ENCODE measurements at regions not wholly inside any gene's neighbourhood (a gene's known extent, or its start where the extent isn't known, plus 50 kb on each side); places are given as distances from the start of the nearest gene placed in this dataset.

- ATAC-seq (no peak), FAIRE-seq (no peak), DNase-seq (ENCODE audit: low read depth, low spot score) (no peak)
- TF ChIP-seq MEF2A (IDR thresholded peaks at IDR 0.05; ENCODE audit: insufficient read depth, low read depth, low read length) = no peak
- no peak for TF ChIP-seq SMAD5 (IDR thresholded peaks at IDR 0.05; ENCODE audit: low read depth)
- no peak for TF ChIP-seq ZNF207 (IDR thresholded peaks at IDR 0.05; ENCODE audit: borderline replicate concordance)
- no peak for TF ChIP-seq BCL3 (IDR thresholded peaks at IDR 0.05; ENCODE audit: borderline replicate concordance, insufficient read depth, low read depth, low read length, poor library complexity, severe bottlenecking)
- TF ChIP-seq BMI1 (IDR thresholded peaks at IDR 0.05; ENCODE audit: borderline replicate concordance) = no peak
- TF ChIP-seq CEBPZ (IDR thresholded peaks at IDR 0.05; ENCODE audit: low read depth, low read length) = no peak
- no peak for TF ChIP-seq PBX3 (IDR thresholded peaks at IDR 0.05; ENCODE audit: insufficient replicate concordance, low read depth, low read length)
- TF ChIP-seq ZBTB40 (IDR thresholded peaks at IDR 0.05; ENCODE audit: borderline replicate concordance) = no peak
- TF ChIP-seq ZBED1 (IDR thresholded peaks at IDR 0.05; ENCODE audit: borderline replicate concordance) = no peak
- TF ChIP-seq TBL1XR1 (IDR thresholded peaks at IDR 0.05; ENCODE audit: low read depth, low read length) = no peak
- no peak for TF ChIP-seq BRCA1 (IDR thresholded peaks at IDR 0.05; ENCODE audit: low read depth, low read length)
- TF ChIP-seq SUPT20H (IDR thresholded peaks at IDR 0.05; ENCODE audit: borderline replicate concordance, control insufficient read depth, low read depth, low read length) = no peak
- TF ChIP-seq KAT2A (conservative IDR thresholded peaks at IDR 0.05; ENCODE audit: control insufficient read depth, low read depth, low read length) = no peak
- CTCF ChIA-PET = no interaction called here
- no peak overlapping the region for H3K4me3 ChIP-seq
- intact Hi-C loops (cut with micrococcal nuclease; ENCODE audit: unreplicated experiment) = no loop called here
- no peak overlapping the region for H3K9ac ChIP-seq (ENCODE audit: control insufficient read depth, insufficient read depth, low read length)
- H2AFZ ChIP-seq (ENCODE audit: control insufficient read depth, low read depth, low read length) = no peak overlapping the region
- H3K79me2 ChIP-seq (ENCODE audit: control insufficient read depth, insufficient read depth, low read length) = no peaks in the 10 kb centered on the region
- SMC1A ChIA-PET (ENCODE audit: uncharacterized antibody, unreplicated experiment) = no interaction called here
- no peaks in the 10 kb centered on the region for H3K9me3 ChIP-seq (replicated peaks; ENCODE audit: control insufficient read depth, insufficient read depth, low read length)
- RAD21 ChIA-PET (ENCODE audit: unreplicated experiment) = no interaction called here
- no peaks in the 10 kb centered on the region for H3K36me3 ChIP-seq (ENCODE audit: control insufficient read depth in 2 of 2, insufficient read depth in 2 of 2, low read length in 1 of 2)
- BruUV-seq (replicated peaks) = no TSS peak
- H4K20me1 ChIP-seq (ENCODE audit: control insufficient read depth, insufficient read depth) = no peaks in the 10 kb centered on the region
- no peak overlapping the region for H3K27ac ChIP-seq (ENCODE audit: control insufficient read depth, insufficient read depth)
- in situ Hi-C loops (cut with MboI) = no loop called here
- H3K4me1 ChIP-seq (ENCODE audit: control insufficient read depth, insufficient read depth, low read length) = no peaks in the 10 kb centered on the region
- no peaks in the 10 kb centered on the region for H3K27me3 ChIP-seq (replicated peaks in 1 of 2; ENCODE audit: control insufficient read depth in 2 of 2, insufficient read depth in 2 of 2, low read length in 1 of 2)
- H3K4me2 ChIP-seq (ENCODE audit: control insufficient read depth, insufficient read depth) = no peak overlapping the region
- 0% methylated on average over 3 of the region's 3 CpGs for WGBS (ENCODE audit: insufficient coverage, insufficient replicate concordance, low lambda C conversion rate, missing lambda C conversion rate)
- POLR2A ChIA-PET = interaction anchor here (0.6 kb wide), 1 partner anchor 531 kb away, joined by 3 read pairs; no protein-coding TSS in a partner anchor
Observed at GRCh38 chr12:127861406-127861805, 405.6 kb upstream of the TMEM132C start.
